ENCODE measurements at regions not wholly inside any gene's neighbourhood (a gene's known extent, or its start where the extent isn't known, plus 50 kb on each side); places are given as distances from the start of the nearest gene placed in this dataset.

- H3K36me3 ChIP-seq (ENCODE audit: control insufficient read depth in 3 of 3, insufficient read depth in 3 of 3, low read length in 3 of 3), result no peaks in the 10 kb centered on the region
- H3K9ac ChIP-seq (ENCODE audit: low read depth in 1 of 3, low read length in 3 of 3), result no peak overlapping the region
- no peak overlapping the region for H3K4me3 ChIP-seq (ENCODE audit: low read length in 3 of 3)
- no peaks in the 10 kb centered on the region for H3K9me3 ChIP-seq (ENCODE audit: control insufficient read depth in 3 of 3, low read length in 3 of 3)
- H3K27me3 ChIP-seq (ENCODE audit: control insufficient read depth in 3 of 3, insufficient read depth in 3 of 3, low read length in 3 of 3), result no peaks in the 10 kb centered on the region
- H3K27ac ChIP-seq (ENCODE audit: low read depth, low read length), result no peak overlapping the region
- peaks cover 6 to 11% (median 7%) of the 10 kb centered on the region in 3 donors for H3K4me1 ChIP-seq (ENCODE audit: control insufficient read depth in 3 of 3, insufficient read depth in 3 of 3, low read length in 3 of 3)
These were observed 185.4 kb upstream of the NCKAP5 start for GRCh38 chr2:133753665-133754064.

- no peak overlapping the region for H3K4me3 ChIP-seq (ENCODE audit: low read length in 3 of 3)
- no peak overlapping the region for H3K27ac ChIP-seq (ENCODE audit: low read depth, low read length)
- no peak overlapping the region for H3K9ac ChIP-seq (ENCODE audit: low read depth in 1 of 3, low read length in 3 of 3)
- H3K36me3 ChIP-seq (ENCODE audit: control insufficient read depth in 3 of 3, insufficient read depth in 3 of 3, low read length in 3 of 3), result no peaks in the 10 kb centered on the region
- no peaks in the 10 kb centered on the region for H3K9me3 ChIP-seq (ENCODE audit: control insufficient read depth in 3 of 3, low read length in 3 of 3)
- peaks cover 6 to 11% (median 7%) of the 10 kb centered on the region in 3 donors for H3K4me1 ChIP-seq (ENCODE audit: control insufficient read depth in 3 of 3, insufficient read depth in 3 of 3, low read length in 3 of 3)
- no peaks in the 10 kb centered on the region for H3K27me3 ChIP-seq (ENCODE audit: control insufficient read depth in 3 of 3, insufficient read depth in 3 of 3, low read length in 3 of 3)
These were observed 187.4 kb upstream of the NCKAP5 start for GRCh38 chr2:133755480-133756300.

GRCh38 chr2:133756833-133757232, 188.6 kb upstream of the NCKAP5 start:
- H3K36me3 ChIP-seq (ENCODE audit: control insufficient read depth in 3 of 3, insufficient read depth in 3 of 3, low read length in 3 of 3), result no peaks in the 10 kb centered on the region
- no peak overlapping the region for H3K27ac ChIP-seq (ENCODE audit: low read depth, low read length)

GRCh38 chr2:133760376-133760775, 192.1 kb upstream of the NCKAP5 start:
- Histone ChIP-seq H3K36me3 (ENCODE audit: control insufficient read depth in 3 of 3, insufficient read depth in 3 of 3, low read length in 3 of 3) (no peaks in the 10 kb centered on the region), H3K9me3 (ENCODE audit: control insufficient read depth in 3 of 3, low read length in 3 of 3) (no peaks in the 10 kb centered on the region), H3K9ac (ENCODE audit: low read depth in 1 of 3, low read length in 3 of 3) (no peak overlapping the region), H3K27ac (ENCODE audit: low read depth, low read length) (no peak overlapping the region), H3K27me3 (ENCODE audit: control insufficient read depth in 3 of 3, insufficient read depth in 3 of 3, low read length in 3 of 3) (no peaks in the 10 kb centered on the region), H3K4me3 (ENCODE audit: low read length in 3 of 3) (no peak overlapping the region), H3K4me1 (ENCODE audit: control insufficient read depth in 3 of 3, insufficient read depth in 3 of 3, low read length in 3 of 3) (peaks cover 6 to 7% (median 7%) of the 10 kb centered on the region in 3 donors)

More at GRCh38 chr2:133756833-133757232, 188.6 kb upstream of the NCKAP5 start:
- H3K4me1 ChIP-seq (ENCODE audit: control insufficient read depth in 3 of 3, insufficient read depth in 3 of 3, low read length in 3 of 3), result peaks cover 6 to 11% (median 7%) of the 10 kb centered on the region in 3 donors
- H3K9ac ChIP-seq (ENCODE audit: low read depth in 1 of 3, low read length in 3 of 3), result no peak overlapping the region
- no peak overlapping the region for H3K4me3 ChIP-seq (ENCODE audit: low read length in 3 of 3)
- no peaks in the 10 kb centered on the region for H3K9me3 ChIP-seq (ENCODE audit: control insufficient read depth in 3 of 3, low read length in 3 of 3)
- no peaks in the 10 kb centered on the region for H3K27me3 ChIP-seq (ENCODE audit: control insufficient read depth in 3 of 3, insufficient read depth in 3 of 3, low read length in 3 of 3)

GRCh38 chr2:133765658-133766057, 197.4 kb upstream of the NCKAP5 start:
- no peaks in the 10 kb centered on the region for H3K9me3 ChIP-seq (ENCODE audit: control insufficient read depth in 3 of 3, low read length in 3 of 3)
- no peaks in the 10 kb centered on the region for H3K36me3 ChIP-seq (ENCODE audit: control insufficient read depth in 3 of 3, insufficient read depth in 3 of 3, low read length in 3 of 3)
- no peak overlapping the region for H3K9ac ChIP-seq (ENCODE audit: low read depth in 1 of 3, low read length in 3 of 3)
- no peaks in the 10 kb centered on the region for H3K27me3 ChIP-seq (ENCODE audit: control insufficient read depth in 3 of 3, insufficient read depth in 3 of 3, low read length in 3 of 3)
- H3K4me3 ChIP-seq (ENCODE audit: low read length in 3 of 3), result no peak overlapping the region
- H3K27ac ChIP-seq (ENCODE audit: low read depth, low read length), result no peak overlapping the region
- no peaks in the 10 kb centered on the region for H3K4me1 ChIP-seq (ENCODE audit: control insufficient read depth in 3 of 3, insufficient read depth in 3 of 3, low read length in 3 of 3)

GRCh38 chr2:133766164-133766832, 198.0 kb upstream of the NCKAP5 start:
- Histone ChIP-seq H3K9ac (ENCODE audit: low read depth in 1 of 3, low read length in 3 of 3) (no peak overlapping the region), H3K4me1 (ENCODE audit: control insufficient read depth in 3 of 3, insufficient read depth in 3 of 3, low read length in 3 of 3) (no peaks in the 10 kb centered on the region), H3K27ac (ENCODE audit: low read depth, low read length) (no peak overlapping the region), H3K27me3 (ENCODE audit: control insufficient read depth in 3 of 3, insufficient read depth in 3 of 3, low read length in 3 of 3) (no peaks in the 10 kb centered on the region), H3K36me3 (ENCODE audit: control insufficient read depth in 3 of 3, insufficient read depth in 3 of 3, low read length in 3 of 3) (no peaks in the 10 kb centered on the region), H3K9me3 (ENCODE audit: control insufficient read depth in 3 of 3, low read length in 3 of 3) (no peaks in the 10 kb centered on the region), H3K4me3 (ENCODE audit: low read length in 3 of 3) (no peak overlapping the region)

GRCh38 chr2:133768256-133768655, 200.0 kb upstream of the NCKAP5 start:
- Histone ChIP-seq H3K9ac (ENCODE audit: low read depth in 1 of 3, low read length in 3 of 3) (no peak overlapping the region), H3K27me3 (ENCODE audit: control insufficient read depth in 3 of 3, insufficient read depth in 3 of 3, low read length in 3 of 3) (no peaks in the 10 kb centered on the region), H3K4me3 (ENCODE audit: low read length in 3 of 3) (no peak overlapping the region), H3K4me1 (ENCODE audit: control insufficient read depth in 3 of 3, insufficient read depth in 3 of 3, low read length in 3 of 3) (no peaks in the 10 kb centered on the region), H3K9me3 (ENCODE audit: control insufficient read depth in 3 of 3, low read length in 3 of 3) (no peaks in the 10 kb centered on the region), H3K36me3 (ENCODE audit: control insufficient read depth in 3 of 3, insufficient read depth in 3 of 3, low read length in 3 of 3) (no peaks in the 10 kb centered on the region), H3K27ac (ENCODE audit: low read depth, low read length) (no peak overlapping the region)

- H3K4me3 ChIP-seq (ENCODE audit: low read length in 3 of 3), result no peak overlapping the region
- no peak overlapping the region for H3K9ac ChIP-seq (ENCODE audit: low read depth in 1 of 3, low read length in 3 of 3)
- no peaks in the 10 kb centered on the region for H3K36me3 ChIP-seq (ENCODE audit: control insufficient read depth in 3 of 3, insufficient read depth in 3 of 3, low read length in 3 of 3)
- no peaks in the 10 kb centered on the region for H3K9me3 ChIP-seq (ENCODE audit: control insufficient read depth in 3 of 3, low read length in 3 of 3)
- no peak overlapping the region for H3K27ac ChIP-seq (ENCODE audit: low read depth, low read length)
- H3K27me3 ChIP-seq (ENCODE audit: control insufficient read depth in 3 of 3, insufficient read depth in 3 of 3, low read length in 3 of 3), result no peaks in the 10 kb centered on the region
- H3K4me1 ChIP-seq (ENCODE audit: control insufficient read depth in 3 of 3, insufficient read depth in 3 of 3, low read length in 3 of 3), result no peaks in the 10 kb centered on the region
These were observed 200.6 kb upstream of the NCKAP5 start for GRCh38 chr2:133768658-133769435.

GRCh38 chr2:133773854-133774653, 205.8 kb upstream of the NCKAP5 start:
- Histone ChIP-seq H3K9ac (ENCODE audit: low read depth in 1 of 3, low read length in 3 of 3) (no peak overlapping the region), H3K27me3 (ENCODE audit: control insufficient read depth in 3 of 3, insufficient read depth in 3 of 3, low read length in 3 of 3) (no peaks in the 10 kb centered on the region), H3K27ac (ENCODE audit: low read depth, low read length) (no peak overlapping the region), H3K4me1 (ENCODE audit: control insufficient read depth in 3 of 3, insufficient read depth in 3 of 3, low read length in 3 of 3) (peaks cover 0 to 4% (median 0%) of the 10 kb centered on the region in 3 donors), H3K36me3 (ENCODE audit: control insufficient read depth in 3 of 3, insufficient read depth in 3 of 3, low read length in 3 of 3) (no peaks in the 10 kb centered on the region), H3K4me3 (ENCODE audit: low read length in 3 of 3) (no peak overlapping the region), H3K9me3 (ENCODE audit: control insufficient read depth in 3 of 3, low read length in 3 of 3) (no peaks in the 10 kb centered on the region)
